GM12891 (cell line): ENCODE measurements at regions not wholly inside any gene's neighbourhood (a gene's known extent, or its start where the extent isn't known, plus 50 kb on each side); places are given as distances from the start of the nearest gene placed in this dataset.

Experiments used
- POLR2A ChIP-seq: IDR thresholded peaks from 2 replicates; pipeline ENCODE4 v1.6.1; 2011; ENCODE audit warnings: low read depth, low read length, control low read depth
- POLR2AphosphoS5 ChIP-seq: IDR thresholded peaks from 2 replicates; pipeline ENCODE4 v1.6.1; 2011; ENCODE audit warnings: low read depth, low read length, control low read depth
- SPI1 ChIP-seq: IDR thresholded peaks from 2 replicates; pipeline ENCODE4 v1.6.1; 2011; ENCODE audit warnings: low read depth, low read length, control low read depth
- TAF1 ChIP-seq: IDR thresholded peaks from 2 replicates; pipeline ENCODE4 v1.6.1; 2011; ENCODE audit warnings: low read depth, low read length, control low read depth

DNA sequence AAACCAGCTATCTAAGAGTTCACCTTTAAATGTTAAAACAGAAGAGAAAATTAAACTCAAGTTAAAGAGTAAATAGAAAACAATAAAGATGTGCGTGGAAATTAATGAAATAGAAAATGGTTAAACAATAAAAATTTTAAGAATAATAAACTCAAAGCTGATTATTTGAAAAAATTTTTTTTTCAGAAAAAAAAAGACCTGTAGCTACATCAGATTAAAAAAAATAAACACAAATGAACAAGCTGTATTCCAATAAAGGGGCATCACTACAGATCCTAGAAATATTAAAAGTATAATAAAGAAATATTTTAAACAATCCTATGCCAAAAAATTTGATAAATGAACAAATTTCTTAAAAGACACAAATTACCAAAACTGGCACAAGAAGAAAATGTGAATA lies 64.1 kb downstream of the DRD1 start:
- TF ChIP-seq POLR2A (no peak), SPI1 (no peak), POLR2AphosphoS5 (no peak), TAF1 (no peak)
